DND-41 (cell line): ENCODE measurements at regions not wholly inside any gene's neighbourhood (a gene's known extent, or its start where the extent isn't known, plus 50 kb on each side); places are given as distances from the start of the nearest gene placed in this dataset.

Source experiments
- ATAC-seq: fragments of 200-7000 bp; cut with Tn5 transposase; 3 replicates; pipeline ENCODE4 v1.9.1; 2021; ENCODE audit warnings: low read depth; ENCODE audit not compliant: insufficient read depth
- DNase-seq: peaks from one replicate; pipeline ENCODE4 v3.0.0-alpha.2; 2020
- H2AFZ ChIP-seq: 2 replicates; pipeline ENCODE4 v1.6.0; 2012; ENCODE audit warnings: low read depth, low read length
- H3K27ac ChIP-seq: 2 replicates; pipeline ENCODE4 v1.5.1; 2012; ENCODE audit warnings: low read length, inconsistent platforms
- H3K27me3 ChIP-seq: fragments of 200-600 bp; sonication (generic); 2 replicates; pipeline ENCODE4 v1.6.0; 2012; ENCODE audit warnings: low read length, mild to moderate bottlenecking, inconsistent platforms; ENCODE audit not compliant: insufficient read depth, poor library complexity
- H3K36me3 ChIP-seq: 2 replicates; pipeline ENCODE4 v1.5.1; 2012; ENCODE audit warnings: low read length, inconsistent platforms; ENCODE audit not compliant: insufficient read depth
- H3K4me1 ChIP-seq: 2 replicates; pipeline ENCODE4 v1.5.1; 2012; ENCODE audit warnings: mild to moderate bottlenecking, low read length; ENCODE audit not compliant: insufficient read depth
- H3K4me2 ChIP-seq: 2 replicates; pipeline ENCODE4 v1.6.0; 2012; ENCODE audit warnings: mild to moderate bottlenecking, moderate library complexity, low read length, inconsistent platforms; ENCODE audit not compliant: insufficient read depth
- H3K4me3 ChIP-seq, 2 experiments: fragments of 200-600 bp in 1 of 2; shearing (Covaris generic) in 1 of 2; 2 replicates each; pipeline ENCODE4 v1.5.1; 2012 to 2016; ENCODE audit warnings: inconsistent platforms in 2 of 2, low read length in 2 of 2, mild to moderate bottlenecking in 2 of 2, low read depth in 1 of 2, moderate library complexity in 1 of 2
- H3K79me2 ChIP-seq: 2 replicates; pipeline ENCODE4 v1.6.0; 2012; ENCODE audit warnings: low read length, inconsistent platforms; ENCODE audit not compliant: insufficient read depth
- H3K9ac ChIP-seq: 2 replicates; pipeline ENCODE4 v1.6.0; 2012; ENCODE audit warnings: low read depth, mild to moderate bottlenecking, inconsistent platforms, low read length, moderate library complexity
- H3K9me3 ChIP-seq: 2 replicates; pipeline ENCODE4 v1.5.1; 2012; ENCODE audit warnings: low read length, moderate library complexity, mild to moderate bottlenecking, inconsistent platforms; ENCODE audit not compliant: insufficient read depth, severe bottlenecking
- H4K20me1 ChIP-seq: 2 replicates; pipeline ENCODE4 v1.6.0; 2012; ENCODE audit warnings: low read length; ENCODE audit not compliant: insufficient read depth
- CTCF ChIP-seq: IDR thresholded peaks from 2 replicates; pipeline ENCODE4 v1.5.1; 2012; ENCODE audit warnings: borderline replicate concordance, low read length, moderate library complexity, mild to moderate bottlenecking; ENCODE audit not compliant: poor library complexity, severe bottlenecking; ENCODE audit errors: extremely low read depth
- EZH2 ChIP-seq: IDR thresholded peaks from 3 replicates; pipeline ENCODE4 v1.6.1; 2012; ENCODE audit warnings: borderline replicate concordance, low read depth, mild to moderate bottlenecking, moderate library complexity, low read length, inconsistent platforms; ENCODE audit not compliant: severe bottlenecking

DNA sequence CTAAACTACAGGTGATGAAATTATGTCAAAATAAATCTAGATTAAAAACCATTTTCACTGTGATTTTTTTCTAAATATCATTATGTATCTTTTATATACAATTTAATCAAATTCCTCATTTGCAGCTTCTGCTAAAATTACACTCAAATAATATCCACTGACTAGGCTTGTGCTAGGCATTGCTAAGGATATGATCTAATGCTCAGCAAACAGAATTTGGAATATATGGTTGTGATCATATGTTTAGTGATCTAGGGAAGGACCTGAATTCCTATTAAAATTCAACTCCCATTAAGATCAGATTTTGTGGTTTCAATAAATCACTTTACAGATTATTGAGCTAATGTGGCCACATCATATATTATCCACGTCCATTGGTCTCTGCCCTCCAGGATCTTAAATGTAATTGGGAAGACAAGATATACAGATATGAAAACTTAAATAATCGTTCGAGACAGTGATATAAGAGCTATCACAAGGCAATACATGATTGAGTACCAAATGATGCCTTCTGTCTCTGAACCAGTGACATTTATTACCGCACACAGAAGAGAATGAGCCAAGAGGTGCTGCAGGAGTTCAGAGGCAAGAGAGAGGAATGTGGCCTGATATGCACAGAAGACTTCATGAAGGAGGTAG is 206.0 kb upstream of the RPS6KA3 start:
- H3K79me2 ChIP-seq, result no peaks in the 10 kb centered on the region
- H3K36me3 ChIP-seq, result no peaks in the 10 kb centered on the region
- ATAC-seq (no peak), DNase-seq (no peak)
- H3K27me3 ChIP-seq, result no peaks in the 10 kb centered on the region
- no peaks in the 10 kb centered on the region for H3K4me1 ChIP-seq
- no peak overlapping the region for H3K9ac ChIP-seq
- no peak overlapping the region for H2AFZ ChIP-seq
- H4K20me1 ChIP-seq, result no peaks in the 10 kb centered on the region
- H3K4me2 ChIP-seq, result no peak overlapping the region
- no peak overlapping the region for H3K27ac ChIP-seq
- TF ChIP-seq EZH2 (no peak), CTCF (no peak)
- no peak overlapping the region for H3K4me3 ChIP-seq
- H3K9me3 ChIP-seq, result no peaks in the 10 kb centered on the region

GRCh38 chrX:20472148-20472547 is 205.4 kb upstream of the RPS6KA3 start:
- Histone ChIP-seq H3K27me3 (no peaks in the 10 kb centered on the region), H2AFZ (no peak overlapping the region), H3K36me3 (no peaks in the 10 kb centered on the region), H3K9ac (no peak overlapping the region), H3K79me2 (no peaks in the 10 kb centered on the region), H3K27ac (no peak overlapping the region), H3K9me3 (no peaks in the 10 kb centered on the region), H3K4me2 (no peak overlapping the region), H4K20me1 (no peaks in the 10 kb centered on the region), H3K4me3 (no peak overlapping the region), H3K4me1 (no peaks in the 10 kb centered on the region)
- TF ChIP-seq EZH2, result no peak
- no peak for TF ChIP-seq CTCF
- ATAC-seq (no peak), DNase-seq (no peak)

- no peak overlapping the region for H2AFZ ChIP-seq
- no peaks in the 10 kb centered on the region for H3K9me3 ChIP-seq
- H3K4me3 ChIP-seq, result no peak overlapping the region
- H3K79me2 ChIP-seq, result no peaks in the 10 kb centered on the region
- no peaks in the 10 kb centered on the region for H3K36me3 ChIP-seq
- no peak overlapping the region for H3K4me2 ChIP-seq
- H3K27ac ChIP-seq, result no peak overlapping the region
- no peak for TF ChIP-seq CTCF
- TF ChIP-seq EZH2, result no peak
- ATAC-seq (no peak), DNase-seq (no peak)
- no peaks in the 10 kb centered on the region for H3K27me3 ChIP-seq
- H3K4me1 ChIP-seq, result no peaks in the 10 kb centered on the region
- H4K20me1 ChIP-seq, result no peaks in the 10 kb centered on the region
- no peak overlapping the region for H3K9ac ChIP-seq
Observed at GRCh38 chrX:20471483-20471882, 204.8 kb upstream of the RPS6KA3 start.
